Ascending aorta (tissue), 2 donors: ENCODE measurements at regions not wholly inside any gene's neighbourhood (a gene's known extent, or its start where the extent isn't known, plus 50 kb on each side); places are given as distances from the start of the nearest gene placed in this dataset.

ENCODE experiments used
- DNase-seq, 2 donors: peaks; one replicate each; pipeline ENCODE4 v3.0.0-alpha.2; 2019; ENCODE audit warnings: low spot score in 2 of 2
- H3K27ac ChIP-seq, 2 donors: fragments of 200-600 bp; sonication (generic); one replicate each; pipeline ENCODE4 v1.5.1; 2016 to 2017; ENCODE audit warnings: mild to moderate bottlenecking in 1 of 2
- H3K27me3 ChIP-seq: fragments of 200-600 bp; sonication (generic); one replicate; pipeline ENCODE4 v1.5.1; 2017
- H3K36me3 ChIP-seq, 2 donors: fragments of 200-600 bp; sonication (generic); one replicate each; pipeline ENCODE4 v1.5.1; 2016
- H3K4me1 ChIP-seq, 2 donors: fragments of 200-600 bp; sonication (generic); one replicate each; pipeline ENCODE4 v1.5.1; 2016 to 2017; ENCODE audit warnings: mild to moderate bottlenecking in 1 of 2
- H3K4me3 ChIP-seq, 2 donors: fragments of 200-600 bp; sonication (generic); one replicate each; pipeline ENCODE4 v1.5.1; 2016 to 2017; ENCODE audit warnings: mild to moderate bottlenecking in 1 of 2
- H3K9me3 ChIP-seq, 2 donors: fragments of 200-600 bp; sonication (generic); one replicate each; pipeline ENCODE4 v1.5.1; 2016
- intact Hi-C: fragments of 100-400 bp; cut with DNase I; formaldehyde crosslinking; loops from one replicate; pipeline ENCODE4 v1.15.1; 2023
- TF ChIP-seq, protein P1 (sequence below), 3 experiments: fragments of 200-600 bp in 2 of 3; fragments of 450-650 bp in 1 of 3; sonication (generic) in 2 of 3; IDR thresholded peaks; one replicate each; pipeline ENCODE4 v1.5.1; 2016 to 2019; ENCODE audit warnings: antibody characterized with exemption in 3 of 3, mild to moderate bottlenecking in 1 of 3, moderate library complexity in 1 of 3

DNA sequence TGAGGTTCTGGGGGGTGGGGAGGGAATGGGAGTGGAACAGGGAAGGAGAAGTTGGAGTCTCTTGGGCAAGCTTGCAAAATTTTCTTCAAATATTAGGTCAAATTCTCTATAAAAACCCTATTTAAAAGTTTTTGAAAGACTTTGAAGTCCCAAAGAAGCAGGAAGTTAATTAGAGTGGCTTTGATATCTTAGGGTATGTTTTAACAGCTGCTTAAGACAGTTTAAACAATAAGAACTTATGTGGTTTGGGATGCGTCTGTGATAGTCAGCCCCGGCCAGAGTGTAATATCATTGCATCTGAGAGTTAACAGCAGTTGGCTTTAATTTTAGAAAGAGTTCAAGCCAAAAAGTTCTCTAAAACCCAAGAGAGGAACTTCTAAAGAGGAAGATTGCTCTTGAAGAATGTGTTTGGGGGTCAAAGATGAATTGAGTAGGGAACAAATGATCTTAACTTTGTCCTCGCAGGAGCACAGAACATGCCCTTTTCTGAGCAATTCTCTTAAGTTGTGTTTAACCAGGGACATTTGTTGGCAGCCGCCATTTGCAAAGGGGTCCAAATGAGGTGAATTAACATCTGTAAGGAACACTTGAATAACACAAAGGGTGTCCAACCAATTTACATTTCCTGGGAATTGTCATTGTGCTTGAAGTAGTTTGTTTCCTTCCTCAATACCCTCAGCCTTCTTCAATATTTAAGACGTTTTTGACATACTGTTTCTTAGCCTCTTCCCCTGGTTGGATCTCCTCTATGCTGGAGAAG is 182.4 kb downstream of the PTEN start:
- peaks cover 3 to 64% of the 10 kb centered on the region in 2 donors for H3K4me1 ChIP-seq
- no peaks in the 10 kb centered on the region for H3K36me3 ChIP-seq
- peak overlapping the region; percentile 90 for H3K27ac ChIP-seq
- intact Hi-C loops, result no loop called here
- TF ChIP-seq, protein P1, sequence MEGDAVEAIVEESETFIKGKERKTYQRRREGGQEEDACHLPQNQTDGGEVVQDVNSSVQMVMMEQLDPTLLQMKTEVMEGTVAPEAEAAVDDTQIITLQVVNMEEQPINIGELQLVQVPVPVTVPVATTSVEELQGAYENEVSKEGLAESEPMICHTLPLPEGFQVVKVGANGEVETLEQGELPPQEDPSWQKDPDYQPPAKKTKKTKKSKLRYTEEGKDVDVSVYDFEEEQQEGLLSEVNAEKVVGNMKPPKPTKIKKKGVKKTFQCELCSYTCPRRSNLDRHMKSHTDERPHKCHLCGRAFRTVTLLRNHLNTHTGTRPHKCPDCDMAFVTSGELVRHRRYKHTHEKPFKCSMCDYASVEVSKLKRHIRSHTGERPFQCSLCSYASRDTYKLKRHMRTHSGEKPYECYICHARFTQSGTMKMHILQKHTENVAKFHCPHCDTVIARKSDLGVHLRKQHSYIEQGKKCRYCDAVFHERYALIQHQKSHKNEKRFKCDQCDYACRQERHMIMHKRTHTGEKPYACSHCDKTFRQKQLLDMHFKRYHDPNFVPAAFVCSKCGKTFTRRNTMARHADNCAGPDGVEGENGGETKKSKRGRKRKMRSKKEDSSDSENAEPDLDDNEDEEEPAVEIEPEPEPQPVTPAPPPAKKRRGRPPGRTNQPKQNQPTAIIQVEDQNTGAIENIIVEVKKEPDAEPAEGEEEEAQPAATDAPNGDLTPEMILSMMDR (IDR thresholded peaks at IDR 0.05), result no peak
- no peak for DNase-seq
- H3K9me3 ChIP-seq, result no peaks in the 10 kb centered on the region
- H3K27me3 ChIP-seq, result no peaks in the 10 kb centered on the region
- no peak overlapping the region for H3K4me3 ChIP-seq

DNA sequence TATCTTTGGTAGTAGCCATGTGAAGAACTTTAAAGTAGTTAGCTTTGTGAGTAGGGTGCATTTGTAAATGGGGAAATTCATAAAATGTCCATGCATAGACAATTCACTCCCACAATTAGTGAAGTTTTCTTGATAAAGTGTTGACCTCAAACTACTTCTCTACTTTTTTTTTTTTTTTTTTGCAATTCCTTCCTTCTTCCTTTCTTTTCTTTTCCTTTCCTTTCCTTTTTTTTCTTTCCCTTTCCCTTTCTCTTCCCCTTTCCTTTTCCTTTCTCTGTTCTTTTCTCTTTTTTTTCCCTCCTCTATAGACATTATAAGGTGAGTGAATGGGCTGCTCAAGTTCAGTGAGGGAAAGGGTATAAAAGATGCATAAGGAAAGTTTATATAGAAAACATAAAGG is 184.2 kb downstream of the PTEN start:
- H3K4me1 ChIP-seq, result peaks cover 0 to 49% of the 10 kb centered on the region in 2 donors
- TF ChIP-seq, protein P1 (IDR thresholded peaks at IDR 0.05), result no peak
- peak overlapping the region; percentile 90 for H3K27ac ChIP-seq

DNA sequence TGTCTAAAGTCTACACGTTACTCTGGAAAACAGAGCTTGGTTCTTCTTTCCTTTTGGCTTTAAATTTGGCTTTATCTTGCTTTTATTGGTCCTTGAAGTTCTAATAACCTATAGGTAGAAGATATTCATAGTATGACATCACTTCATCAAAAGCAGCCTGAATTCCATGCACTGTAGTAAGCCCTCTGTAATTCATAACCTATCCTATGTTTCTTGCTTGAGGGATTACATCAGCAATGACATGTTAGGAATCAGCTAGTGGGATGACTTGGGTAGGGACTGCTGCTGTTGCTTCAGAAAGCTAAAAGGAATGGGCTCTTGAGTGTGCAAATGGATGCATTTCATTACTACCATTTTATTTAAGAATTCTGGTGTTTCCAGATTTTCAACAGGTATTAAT is 184.9 kb downstream of the PTEN start:
- H3K4me3 ChIP-seq, result no peak overlapping the region
- TF ChIP-seq, protein P1 (IDR thresholded peaks at IDR 0.05), result no peak
- no peaks in the 10 kb centered on the region for H3K9me3 ChIP-seq
- peaks cover 0 to 43% of the 10 kb centered on the region in 2 donors for H3K4me1 ChIP-seq
- peak overlapping the region; percentile 90 for H3K27ac ChIP-seq
- intact Hi-C loops, result no loop called here
- no peaks in the 10 kb centered on the region for H3K36me3 ChIP-seq
- DNase-seq, result no peak
- H3K27me3 ChIP-seq, result no peaks in the 10 kb centered on the region

More for the DNA sequence above, 184.2 kb downstream of the PTEN start:
- no peak for DNase-seq
- no peaks in the 10 kb centered on the region for H3K36me3 ChIP-seq
- H3K27me3 ChIP-seq, result no peaks in the 10 kb centered on the region
- no peak overlapping the region for H3K4me3 ChIP-seq
- no peaks in the 10 kb centered on the region for H3K9me3 ChIP-seq
- intact Hi-C loops, result no loop called here

DNA sequence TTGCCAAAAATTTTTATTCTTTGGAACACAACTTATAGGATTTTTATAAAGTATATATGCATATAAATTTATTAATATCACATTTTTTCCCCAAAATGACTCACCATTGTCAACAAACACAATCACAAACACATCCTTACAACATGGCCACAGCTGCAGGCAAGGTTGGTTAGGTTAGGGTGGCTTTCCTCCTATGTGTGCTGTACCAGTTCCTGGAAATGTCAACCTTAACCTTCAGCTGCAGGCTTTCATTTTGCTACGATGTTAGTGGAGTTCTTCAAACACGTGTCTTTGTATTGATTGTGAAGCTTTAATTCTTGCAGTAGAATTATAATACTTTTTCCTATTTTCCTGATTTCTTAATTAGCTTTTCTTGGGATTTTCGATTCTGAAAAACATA is 185.8 kb downstream of the PTEN start:
- TF ChIP-seq, protein P1 (IDR thresholded peaks at IDR 0.05), result no peak
- intact Hi-C loops, result no loop called here
- H3K9me3 ChIP-seq, result no peaks in the 10 kb centered on the region
- H3K4me3 ChIP-seq, result no peak overlapping the region
- no peak for DNase-seq
- peak overlapping the region in 1 of 2 donors; percentile 90 for H3K27ac ChIP-seq
- no peaks in the 10 kb centered on the region for H3K27me3 ChIP-seq
- no peaks in the 10 kb centered on the region for H3K36me3 ChIP-seq
- H3K4me1 ChIP-seq, result peaks cover 0 to 34% of the 10 kb centered on the region in 2 donors

DNA sequence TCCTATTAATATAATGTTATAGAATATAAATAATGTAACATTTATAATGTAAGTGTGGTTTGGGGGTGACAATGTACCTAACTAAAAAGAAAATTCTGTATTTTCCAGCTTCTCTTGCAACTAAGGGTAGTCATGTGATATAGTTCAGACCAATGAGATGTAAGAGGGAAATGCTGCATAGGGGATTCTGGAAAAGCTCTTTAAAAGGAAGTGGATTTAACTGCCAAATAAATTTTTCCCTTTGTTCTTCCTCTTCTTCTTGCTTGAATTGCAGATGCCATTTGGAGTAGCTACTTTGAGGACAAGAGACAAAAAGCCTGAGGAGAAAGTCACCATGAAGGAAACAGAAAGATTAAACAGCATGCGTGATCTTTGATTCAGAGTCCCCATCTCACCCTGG is 194.3 kb downstream of the PTEN start:
- no peak for DNase-seq
- no peaks in the 10 kb centered on the region for H3K9me3 ChIP-seq
- H3K27ac ChIP-seq, result peak overlapping the region in 1 of 2 donors; percentile 37
- no peak overlapping the region for H3K4me3 ChIP-seq
- TF ChIP-seq, protein P1 (IDR thresholded peaks at IDR 0.05), result no peak
- no peaks in the 10 kb centered on the region for H3K36me3 ChIP-seq
- H3K27me3 ChIP-seq, result no peaks in the 10 kb centered on the region
- intact Hi-C loops, result no loop called here
- H3K4me1 ChIP-seq, result peaks cover 0 to 18% of the 10 kb centered on the region in 2 donors
